ENCODE measurements at regions not wholly inside any gene's neighbourhood (a gene's known extent, or its start where the extent isn't known, plus 50 kb on each side); places are given as distances from the start of the nearest gene placed in this dataset.

DNA sequence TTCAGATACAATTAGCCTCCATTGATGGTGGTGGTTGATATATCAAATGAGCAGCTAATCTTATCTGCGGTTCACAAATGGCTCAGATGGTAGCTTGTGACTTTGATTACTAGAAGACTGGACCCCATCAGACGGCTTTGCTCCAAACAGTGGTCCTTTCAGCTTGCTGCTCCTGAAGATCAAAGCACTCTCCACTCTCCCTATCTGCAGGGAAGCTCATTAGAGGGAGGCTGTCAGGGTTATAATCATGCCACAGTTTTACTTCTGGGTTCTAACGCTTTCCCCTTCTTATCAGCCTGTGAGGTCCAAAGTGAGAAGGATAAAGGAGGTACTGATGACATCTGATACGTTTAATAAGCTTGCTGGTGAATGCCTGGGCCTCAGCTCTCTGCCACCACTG, 247.1 kb upstream of the NT5C1B start (continued):
- TF ChIP-seq TRIM28 (IDR thresholded peaks at IDR 0.05; ENCODE audit: borderline replicate concordance, low read length) = 0 out of 2 replicates have a peak, but pooled peaks have one; percentile 14

DNA sequence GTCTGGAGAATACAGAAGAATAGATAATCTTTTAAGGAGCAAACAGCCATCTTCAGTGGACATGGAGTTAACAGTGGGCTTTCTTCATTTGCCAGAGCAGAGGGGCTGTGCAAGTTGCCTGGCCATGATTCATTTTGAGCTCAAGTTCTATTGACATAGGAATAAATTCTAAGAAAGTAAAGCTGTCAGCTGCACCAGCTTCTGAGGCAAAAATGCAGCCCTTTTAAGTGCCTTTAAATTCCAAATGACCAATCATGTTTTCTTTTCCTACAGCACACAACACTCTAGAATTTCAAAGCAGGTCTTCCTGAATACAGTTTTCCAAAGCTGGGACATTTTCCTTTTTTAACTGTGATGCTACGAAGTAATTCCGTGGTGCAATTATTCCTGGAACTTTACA, 246.4 kb upstream of the NT5C1B start:
- H3K9me3 ChIP-seq (ENCODE audit: control insufficient read depth, insufficient read depth, low read depth, low read length) = no peaks in the 10 kb centered on the region
- peaks cover 36% of the 10 kb centered on the region for H3K4me1 ChIP-seq (ENCODE audit: control insufficient read depth, insufficient read depth, low read length)
- ChIA-PET POLR2A (no interaction called here), CTCF (interaction anchor here (0.5 to 1.0 kb wide), 2 partner anchors 33 to 1067 kb away, joined by 3 to 4 read pairs; no protein-coding TSS in a partner anchor)
- H3K27ac ChIP-seq (ENCODE audit: extremely low read depth, low read depth, low read length) = no peak overlapping the region
- no peak overlapping the region for H3K4me3 ChIP-seq (ENCODE audit: low read depth, low read length)
- TF ChIP-seq ZNF239 (tag by site-specific recombination; IDR thresholded peaks at IDR 0.05) = peak; percentile 82
- no peak for TF ChIP-seq ZNF658 (tag by site-specific recombination; IDR thresholded peaks at IDR 0.05)
- TF ChIP-seq ZBTB48 (tag by site-specific recombination; IDR thresholded peaks at IDR 0.05) = no peak
- no peaks in the 10 kb centered on the region for H3K36me3 ChIP-seq (ENCODE audit: control insufficient read depth in 2 of 2, insufficient read depth in 1 of 2, low read length in 2 of 2)

DNA sequence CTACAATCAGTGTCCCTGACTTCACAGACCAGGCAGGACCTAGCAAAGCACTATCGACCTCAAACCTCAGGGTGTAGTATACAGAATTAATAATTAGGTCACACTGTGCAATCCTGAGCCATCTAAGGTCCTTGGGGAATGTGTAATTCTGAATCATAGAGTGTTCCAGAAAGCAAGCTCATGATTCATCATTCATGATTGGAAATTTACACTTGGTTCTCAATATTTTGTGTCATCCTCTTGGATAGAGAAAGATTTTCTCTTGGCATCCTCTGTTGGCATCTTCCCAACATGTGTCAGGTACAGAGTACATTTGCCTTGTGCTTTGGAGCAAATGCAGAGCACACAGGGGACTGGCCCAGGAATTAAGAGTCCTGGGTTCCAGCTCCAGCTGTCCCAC, 245.0 kb upstream of the NT5C1B start:
- CTCF ChIA-PET = interaction anchor here (1.0 kb wide), 1 partner anchor 528 kb away, joined by 4 read pairs; no protein-coding TSS in a partner anchor
- POLR2A ChIA-PET = no interaction called here
- Histone ChIP-seq H3K9me3 (ENCODE audit: control insufficient read depth, insufficient read depth, low read depth, low read length) (no peaks in the 10 kb centered on the region), H3K27ac (ENCODE audit: extremely low read depth, low read depth, low read length) (no peak overlapping the region), H3K4me3 (ENCODE audit: low read depth, low read length) (no peak overlapping the region), H3K36me3 (ENCODE audit: control insufficient read depth in 2 of 2, insufficient read depth in 1 of 2, low read length in 2 of 2) (no peaks in the 10 kb centered on the region), H3K4me1 (ENCODE audit: control insufficient read depth, insufficient read depth, low read length) (peaks cover 50% of the 10 kb centered on the region)
- TF ChIP-seq SP7 (tag by site-specific recombination; IDR thresholded peaks at IDR 0.05) = no peak
- no peak for TF ChIP-seq ZNF23 (tag by site-specific recombination; IDR thresholded peaks at IDR 0.05; ENCODE audit: borderline replicate concordance)
- no peak for TF ChIP-seq ZNF768 (tag by site-specific recombination; IDR thresholded peaks at IDR 0.05)
- no peak for TF ChIP-seq ZSCAN30 (tag by site-specific recombination; IDR thresholded peaks at IDR 0.05)
- no peak for TF ChIP-seq ZNF292 (tag by site-specific recombination; IDR thresholded peaks at IDR 0.05; ENCODE audit: borderline replicate concordance, low read depth)
- no peak for TF ChIP-seq KLF10 (tag by site-specific recombination; IDR thresholded peaks at IDR 0.05)
- TF ChIP-seq, protein P1, sequence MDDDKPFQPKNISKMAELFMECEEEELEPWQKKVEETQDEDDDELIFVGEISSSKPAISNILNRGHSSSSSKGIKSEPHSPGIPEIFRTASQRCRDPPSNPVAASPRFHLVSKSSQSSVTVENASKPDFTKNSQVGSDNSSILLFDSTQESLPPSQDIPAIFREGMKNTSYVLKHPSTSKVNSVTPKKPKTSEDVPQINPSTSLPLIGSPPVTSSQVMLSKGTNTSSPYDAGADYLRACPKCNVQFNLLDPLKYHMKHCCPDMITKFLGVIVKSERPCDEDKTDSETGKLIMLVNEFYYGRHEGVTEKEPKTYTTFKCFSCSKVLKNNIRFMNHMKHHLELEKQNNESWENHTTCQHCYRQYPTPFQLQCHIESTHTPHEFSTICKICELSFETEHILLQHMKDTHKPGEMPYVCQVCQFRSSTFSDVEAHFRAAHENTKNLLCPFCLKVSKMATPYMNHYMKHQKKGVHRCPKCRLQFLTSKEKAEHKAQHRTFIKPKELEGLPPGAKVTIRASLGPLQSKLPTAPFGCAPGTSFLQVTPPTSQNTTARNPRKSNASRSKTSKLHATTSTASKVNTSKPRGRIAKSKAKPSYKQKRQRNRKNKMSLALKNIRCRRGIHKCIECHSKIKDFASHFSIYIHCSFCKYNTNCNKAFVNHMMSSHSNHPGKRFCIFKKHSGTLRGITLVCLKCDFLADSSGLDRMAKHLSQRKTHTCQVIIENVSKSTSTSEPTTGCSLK (tag by site-specific recombination; IDR thresholded peaks at IDR 0.05) = no peak
- no peak for TF ChIP-seq ZNF211 (tag by site-specific recombination; IDR thresholded peaks at IDR 0.05; ENCODE audit: low read depth)
- TF ChIP-seq ZNF664 (tag by site-specific recombination; IDR thresholded peaks at IDR 0.05) = no peak
- TF ChIP-seq TCF7L2 (IDR thresholded peaks at IDR 0.05; ENCODE audit: borderline replicate concordance, low read depth, low read length) = no peak
- TF ChIP-seq ZNF311 (tag by site-specific recombination; IDR thresholded peaks at IDR 0.05; ENCODE audit: borderline replicate concordance) = no peak
- TF ChIP-seq ZNF416 (tag by site-specific recombination; IDR thresholded peaks at IDR 0.05) = no peak
- TF ChIP-seq ZNF16 (tag by site-specific recombination; IDR thresholded peaks at IDR 0.05; ENCODE audit: low read depth) = no peak

DNA sequence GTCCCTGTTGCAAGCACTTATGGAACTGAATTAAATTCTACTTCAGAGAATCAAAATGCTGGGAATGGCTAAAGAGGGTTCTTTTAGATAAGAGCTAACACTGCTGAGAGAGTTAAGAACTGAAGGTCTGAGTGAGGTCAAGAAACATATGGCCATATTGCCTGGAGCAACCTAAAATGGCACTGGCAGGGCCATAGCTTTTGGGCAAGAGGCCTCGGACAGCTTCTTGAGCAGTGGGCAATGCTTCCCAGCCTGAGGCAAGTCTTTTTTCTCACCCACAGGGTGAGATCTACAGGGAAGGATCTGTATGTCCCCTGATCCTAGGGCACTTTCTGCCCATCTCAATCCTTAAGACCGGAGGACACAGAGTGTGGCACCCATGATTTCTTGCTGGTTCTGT, 244.6 kb upstream of the NT5C1B start:
- Histone ChIP-seq H3K36me3 (ENCODE audit: control insufficient read depth in 2 of 2, insufficient read depth in 1 of 2, low read length in 2 of 2) (no peaks in the 10 kb centered on the region), H3K27ac (ENCODE audit: extremely low read depth, low read depth, low read length) (no peak overlapping the region), H3K4me3 (ENCODE audit: low read depth, low read length) (no peak overlapping the region), H3K4me1 (ENCODE audit: control insufficient read depth, insufficient read depth, low read length) (peaks cover 53% of the 10 kb centered on the region), H3K9me3 (ENCODE audit: control insufficient read depth, insufficient read depth, low read depth, low read length) (no peaks in the 10 kb centered on the region)
- CTCF ChIA-PET = interaction anchor here (0.7 kb wide), 1 partner anchor 931 kb away, joined by 3 read pairs; no protein-coding TSS in a partner anchor
- POLR2A ChIA-PET = no interaction called here
- no peak for TF ChIP-seq SETDB1 (IDR thresholded peaks at IDR 0.05; ENCODE audit: insufficient read length, low read length)
- TF ChIP-seq ZBTB20 (tag by site-specific recombination; IDR thresholded peaks at IDR 0.05) = no peak
- no peak for TF ChIP-seq FEZF1 (tag by site-specific recombination; IDR thresholded peaks at IDR 0.05)
- TF ChIP-seq ZNF560 (tag by site-specific recombination; IDR thresholded peaks at IDR 0.05; ENCODE audit: borderline replicate concordance) = no peak

Measured in HEK293 (cell line).